ENCODE measurements at regions not wholly inside any gene's neighbourhood (a gene's known extent, or its start where the extent isn't known, plus 50 kb on each side); places are given as distances from the start of the nearest gene placed in this dataset.

DNA sequence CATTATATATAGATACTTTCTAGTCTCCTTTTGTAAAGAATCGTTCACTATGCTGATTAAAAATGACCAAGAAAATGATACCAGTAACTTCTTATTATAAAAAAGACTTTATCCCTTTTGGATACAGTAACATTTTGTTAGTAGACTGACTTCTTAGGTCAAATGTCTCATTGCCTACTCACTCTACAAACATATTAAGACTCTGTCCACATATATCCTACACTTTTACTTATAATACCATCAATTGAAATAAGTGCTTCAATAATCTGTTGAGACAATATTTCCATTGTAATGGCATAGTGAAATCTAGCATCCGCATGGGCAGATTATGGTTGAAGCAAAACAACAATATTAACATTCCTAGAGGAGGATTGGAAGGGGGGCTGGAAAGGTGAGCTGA is 180.6 kb downstream of the ARL4A start:
- no peaks in the 10 kb centered on the region for H3K4me1 ChIP-seq (ENCODE audit: insufficient read depth)
- no peak overlapping the region for H3K4me2 ChIP-seq
- H2AFZ ChIP-seq: no peak overlapping the region
- H3K9me3 Mint-ChIP-seq: no peaks in the 10 kb centered on the region
- H3F3A ChIP-seq (replicated peaks; ENCODE audit: low read depth): no peaks in the 10 kb centered on the region
- no peak for DNase-seq (ENCODE audit: low spot score)
- H3K36me3 Mint-ChIP-seq (ENCODE audit: low read depth): peaks cover 2% of the 10 kb centered on the region; the same call in 1 of the 3 replicates
- no peak overlapping the region for H3K27ac ChIP-seq (ENCODE audit: low read depth)
- H3K9me2 ChIP-seq (ENCODE audit: insufficient read depth): no peaks in the 10 kb centered on the region; the same call in 1 of the 2 replicates
- no peak overlapping the region for H3K4me3 Mint-ChIP-seq
- TF ChIP-seq EZH2phosphoT487 (IDR thresholded peaks at IDR 0.05; ENCODE audit: unreplicated experiment) (no peak), EZH2 (IDR thresholded peaks at IDR 0.05; ENCODE audit: low read depth, unreplicated experiment) (no peak), POLR2AphosphoS5 (IDR thresholded peaks at IDR 0.05; ENCODE audit: low read depth) (no peak), ZNF114 (CRISPR knock-in tag; IDR thresholded peaks at IDR 0.05) (no peak), STAT1 (IDR thresholded peaks at IDR 0.05; ENCODE audit: unreplicated experiment) (no peak), ETS1 (IDR thresholded peaks at IDR 0.05) (no peak), ZNF331 (CRISPR knock-in tag; IDR thresholded peaks at IDR 0.05; ENCODE audit: low read depth) (no peak), NANOG (IDR thresholded peaks at IDR 0.05; ENCODE audit: borderline replicate concordance) (no peak), JUNB (IDR thresholded peaks at IDR 0.05; ENCODE audit: unreplicated experiment) (no peak), CREB1 (CRISPR knock-in tag; IDR thresholded peaks at IDR 0.05; ENCODE audit: low read depth) (no peak)
- TF ChIP-seq, protein P1, sequence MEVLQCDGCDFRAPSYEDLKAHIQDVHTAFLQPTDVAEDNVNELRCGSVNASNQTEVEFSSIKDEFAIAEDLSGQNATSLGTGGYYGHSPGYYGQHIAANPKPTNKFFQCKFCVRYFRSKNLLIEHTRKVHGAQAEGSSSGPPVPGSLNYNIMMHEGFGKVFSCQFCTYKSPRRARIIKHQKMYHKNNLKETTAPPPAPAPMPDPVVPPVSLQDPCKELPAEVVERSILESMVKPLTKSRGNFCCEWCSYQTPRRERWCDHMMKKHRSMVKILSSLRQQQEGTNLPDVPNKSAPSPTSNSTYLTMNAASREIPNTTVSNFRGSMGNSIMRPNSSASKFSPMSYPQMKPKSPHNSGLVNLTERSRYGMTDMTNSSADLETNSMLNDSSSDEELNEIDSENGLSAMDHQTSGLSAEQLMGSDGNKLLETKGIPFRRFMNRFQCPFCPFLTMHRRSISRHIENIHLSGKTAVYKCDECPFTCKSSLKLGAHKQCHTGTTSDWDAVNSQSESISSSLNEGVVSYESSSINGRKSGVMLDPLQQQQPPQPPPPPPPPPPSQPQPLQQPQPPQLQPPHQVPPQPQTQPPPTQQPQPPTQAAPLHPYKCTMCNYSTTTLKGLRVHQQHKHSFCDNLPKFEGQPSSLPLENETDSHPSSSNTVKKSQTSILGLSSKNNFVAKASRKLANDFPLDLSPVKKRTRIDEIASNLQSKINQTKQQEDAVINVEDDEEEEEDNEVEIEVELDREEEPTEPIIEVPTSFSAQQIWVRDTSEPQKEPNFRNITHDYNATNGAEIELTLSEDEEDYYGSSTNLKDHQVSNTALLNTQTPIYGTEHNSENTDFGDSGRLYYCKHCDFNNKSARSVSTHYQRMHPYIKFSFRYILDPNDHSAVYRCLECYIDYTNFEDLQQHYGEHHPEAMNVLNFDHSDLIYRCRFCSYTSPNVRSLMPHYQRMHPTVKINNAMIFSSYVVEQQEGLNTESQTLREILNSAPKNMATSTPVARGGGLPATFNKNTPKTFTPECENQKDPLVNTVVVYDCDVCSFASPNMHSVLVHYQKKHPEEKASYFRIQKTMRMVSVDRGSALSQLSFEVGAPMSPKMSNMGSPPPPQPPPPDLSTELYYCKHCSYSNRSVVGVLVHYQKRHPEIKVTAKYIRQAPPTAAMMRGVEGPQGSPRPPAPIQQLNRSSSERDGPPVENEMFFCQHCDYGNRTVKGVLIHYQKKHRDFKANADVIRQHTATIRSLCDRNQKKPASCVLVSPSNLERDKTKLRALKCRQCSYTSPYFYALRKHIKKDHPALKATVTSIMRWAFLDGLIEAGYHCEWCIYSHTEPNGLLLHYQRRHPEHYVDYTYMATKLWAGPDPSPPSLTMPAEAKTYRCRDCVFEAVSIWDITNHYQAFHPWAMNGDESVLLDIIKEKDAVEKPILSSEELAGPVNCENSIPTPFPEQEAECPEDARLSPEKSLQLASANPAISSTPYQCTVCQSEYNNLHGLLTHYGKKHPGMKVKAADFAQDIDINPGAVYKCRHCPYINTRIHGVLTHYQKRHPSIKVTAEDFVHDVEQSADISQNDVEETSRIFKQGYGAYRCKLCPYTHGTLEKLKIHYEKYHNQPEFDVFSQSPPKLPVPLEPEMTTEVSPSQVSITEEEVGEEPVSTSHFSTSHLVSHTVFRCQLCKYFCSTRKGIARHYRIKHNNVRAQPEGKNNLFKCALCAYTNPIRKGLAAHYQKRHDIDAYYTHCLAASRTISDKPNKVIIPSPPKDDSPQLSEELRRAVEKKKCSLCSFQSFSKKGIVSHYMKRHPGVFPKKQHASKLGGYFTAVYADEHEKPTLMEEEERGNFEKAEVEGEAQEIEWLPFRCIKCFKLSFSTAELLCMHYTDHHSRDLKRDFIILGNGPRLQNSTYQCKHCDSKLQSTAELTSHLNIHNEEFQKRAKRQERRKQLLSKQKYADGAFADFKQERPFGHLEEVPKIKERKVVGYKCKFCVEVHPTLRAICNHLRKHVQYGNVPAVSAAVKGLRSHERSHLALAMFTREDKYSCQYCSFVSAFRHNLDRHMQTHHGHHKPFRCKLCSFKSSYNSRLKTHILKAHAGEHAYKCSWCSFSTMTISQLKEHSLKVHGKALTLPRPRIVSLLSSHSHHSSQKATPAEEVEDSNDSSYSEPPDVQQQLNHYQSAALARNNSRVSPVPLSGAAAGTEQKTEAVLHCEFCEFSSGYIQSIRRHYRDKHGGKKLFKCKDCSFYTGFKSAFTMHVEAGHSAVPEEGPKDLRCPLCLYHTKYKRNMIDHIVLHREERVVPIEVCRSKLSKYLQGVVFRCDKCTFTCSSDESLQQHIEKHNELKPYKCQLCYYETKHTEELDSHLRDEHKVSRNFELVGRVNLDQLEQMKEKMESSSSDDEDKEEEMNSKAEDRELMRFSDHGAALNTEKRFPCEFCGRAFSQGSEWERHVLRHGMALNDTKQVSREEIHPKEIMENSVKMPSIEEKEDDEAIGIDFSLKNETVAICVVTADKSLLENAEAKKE (CRISPR knock-in tag; IDR thresholded peaks at IDR 0.05): no peak
- TF ChIP-seq, protein P2, sequence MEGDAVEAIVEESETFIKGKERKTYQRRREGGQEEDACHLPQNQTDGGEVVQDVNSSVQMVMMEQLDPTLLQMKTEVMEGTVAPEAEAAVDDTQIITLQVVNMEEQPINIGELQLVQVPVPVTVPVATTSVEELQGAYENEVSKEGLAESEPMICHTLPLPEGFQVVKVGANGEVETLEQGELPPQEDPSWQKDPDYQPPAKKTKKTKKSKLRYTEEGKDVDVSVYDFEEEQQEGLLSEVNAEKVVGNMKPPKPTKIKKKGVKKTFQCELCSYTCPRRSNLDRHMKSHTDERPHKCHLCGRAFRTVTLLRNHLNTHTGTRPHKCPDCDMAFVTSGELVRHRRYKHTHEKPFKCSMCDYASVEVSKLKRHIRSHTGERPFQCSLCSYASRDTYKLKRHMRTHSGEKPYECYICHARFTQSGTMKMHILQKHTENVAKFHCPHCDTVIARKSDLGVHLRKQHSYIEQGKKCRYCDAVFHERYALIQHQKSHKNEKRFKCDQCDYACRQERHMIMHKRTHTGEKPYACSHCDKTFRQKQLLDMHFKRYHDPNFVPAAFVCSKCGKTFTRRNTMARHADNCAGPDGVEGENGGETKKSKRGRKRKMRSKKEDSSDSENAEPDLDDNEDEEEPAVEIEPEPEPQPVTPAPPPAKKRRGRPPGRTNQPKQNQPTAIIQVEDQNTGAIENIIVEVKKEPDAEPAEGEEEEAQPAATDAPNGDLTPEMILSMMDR (conservative IDR thresholded peaks at IDR 0.05; ENCODE audit: low read depth in 2 of 2): no peak
- TF ChIP-seq, protein P3, sequence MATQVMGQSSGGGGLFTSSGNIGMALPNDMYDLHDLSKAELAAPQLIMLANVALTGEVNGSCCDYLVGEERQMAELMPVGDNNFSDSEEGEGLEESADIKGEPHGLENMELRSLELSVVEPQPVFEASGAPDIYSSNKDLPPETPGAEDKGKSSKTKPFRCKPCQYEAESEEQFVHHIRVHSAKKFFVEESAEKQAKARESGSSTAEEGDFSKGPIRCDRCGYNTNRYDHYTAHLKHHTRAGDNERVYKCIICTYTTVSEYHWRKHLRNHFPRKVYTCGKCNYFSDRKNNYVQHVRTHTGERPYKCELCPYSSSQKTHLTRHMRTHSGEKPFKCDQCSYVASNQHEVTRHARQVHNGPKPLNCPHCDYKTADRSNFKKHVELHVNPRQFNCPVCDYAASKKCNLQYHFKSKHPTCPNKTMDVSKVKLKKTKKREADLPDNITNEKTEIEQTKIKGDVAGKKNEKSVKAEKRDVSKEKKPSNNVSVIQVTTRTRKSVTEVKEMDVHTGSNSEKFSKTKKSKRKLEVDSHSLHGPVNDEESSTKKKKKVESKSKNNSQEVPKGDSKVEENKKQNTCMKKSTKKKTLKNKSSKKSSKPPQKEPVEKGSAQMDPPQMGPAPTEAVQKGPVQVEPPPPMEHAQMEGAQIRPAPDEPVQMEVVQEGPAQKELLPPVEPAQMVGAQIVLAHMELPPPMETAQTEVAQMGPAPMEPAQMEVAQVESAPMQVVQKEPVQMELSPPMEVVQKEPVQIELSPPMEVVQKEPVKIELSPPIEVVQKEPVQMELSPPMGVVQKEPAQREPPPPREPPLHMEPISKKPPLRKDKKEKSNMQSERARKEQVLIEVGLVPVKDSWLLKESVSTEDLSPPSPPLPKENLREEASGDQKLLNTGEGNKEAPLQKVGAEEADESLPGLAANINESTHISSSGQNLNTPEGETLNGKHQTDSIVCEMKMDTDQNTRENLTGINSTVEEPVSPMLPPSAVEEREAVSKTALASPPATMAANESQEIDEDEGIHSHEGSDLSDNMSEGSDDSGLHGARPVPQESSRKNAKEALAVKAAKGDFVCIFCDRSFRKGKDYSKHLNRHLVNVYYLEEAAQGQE (IDR thresholded peaks at IDR 0.05; ENCODE audit: unreplicated experiment): no peak
- no peak overlapping the region for H3K27ac Mint-ChIP-seq
- H3K4me1 Mint-ChIP-seq: no peaks in the 10 kb centered on the region; the same call in 2 of the 3 replicates
- ATAC-seq: no peak
- no peak overlapping the region for H3K4me3 ChIP-seq
- no peaks in the 10 kb centered on the region for H4K20me1 ChIP-seq (replicated peaks; ENCODE audit: insufficient read depth)
- H3K79me2 ChIP-seq (replicated peaks; ENCODE audit: insufficient read depth): no peaks in the 10 kb centered on the region
- H3K36me3 ChIP-seq (ENCODE audit: insufficient read depth): no peaks in the 10 kb centered on the region
- peaks cover 2% of the 10 kb centered on the region for H3K27me3 Mint-ChIP-seq (ENCODE audit: insufficient read depth, low read depth, poor library complexity)
- no peaks in the 10 kb centered on the region for H3K27me3 ChIP-seq (ENCODE audit: insufficient read depth)

Measured in GM23338 (cell line).